ENCODE measurements at regions not wholly inside any gene's neighbourhood (a gene's known extent, or its start where the extent isn't known, plus 50 kb on each side); places are given as distances from the start of the nearest gene placed in this dataset.
"Not testable (repeated sequence)": the region's sequence is repeated elsewhere in the genome, so short reads cannot be mapped to it uniquely, and the experiment has no call there.

DNA sequence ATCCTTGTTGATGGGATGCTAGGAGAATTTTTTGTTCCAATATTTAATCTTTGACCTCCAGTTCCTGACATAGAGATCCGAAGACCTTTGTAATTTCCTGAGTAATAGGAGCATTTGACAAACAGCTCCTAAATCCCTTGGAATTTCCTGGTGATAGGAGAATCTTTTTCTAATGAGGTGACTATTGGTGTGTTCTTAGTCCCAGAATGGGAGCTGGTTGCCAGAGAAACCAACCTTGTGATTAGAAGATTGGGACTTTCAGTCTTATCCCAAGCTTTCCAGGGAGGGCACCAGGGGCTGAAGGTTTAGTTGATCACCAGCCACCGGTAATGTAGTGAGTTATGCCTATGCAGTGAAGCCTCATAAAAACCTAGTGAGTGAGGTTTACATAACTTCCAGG, 170.9 kb downstream of the KDM5D start:
- intact Hi-C loops (cut with micrococcal nuclease) = no loop called here
- H3K27ac Mint-ChIP-seq = no peak overlapping the region
- no peak overlapping the region for H3K4me3 Mint-ChIP-seq
- peaks cover 14% of the 10 kb centered on the region for H3K4me1 Mint-ChIP-seq (ENCODE audit: low read depth)
- no peaks in the 10 kb centered on the region for H3K36me3 Mint-ChIP-seq (ENCODE audit: low read depth)
- H3K9me3 Mint-ChIP-seq = no peaks in the 10 kb centered on the region
- no peaks in the 10 kb centered on the region for H3K27me3 Mint-ChIP-seq

DNA sequence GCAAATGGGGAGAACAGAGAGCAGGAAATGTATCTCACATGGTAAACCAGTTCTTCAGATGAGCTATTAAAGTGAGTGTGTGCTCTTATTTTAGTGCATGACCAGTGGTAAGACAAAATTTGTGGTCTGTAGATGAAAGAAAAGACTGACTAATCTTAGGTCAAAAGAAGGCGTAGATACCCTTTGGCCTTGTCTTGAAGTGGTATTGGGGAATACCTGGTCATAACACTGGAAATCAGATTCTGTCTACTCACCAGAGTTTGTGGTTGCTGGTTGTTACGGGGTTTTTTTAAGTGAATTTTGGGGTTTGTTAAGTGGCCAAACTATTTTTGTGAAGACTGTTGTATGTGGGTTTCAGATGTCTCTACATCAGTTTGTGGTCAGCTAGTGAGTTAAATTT, 173.5 kb downstream of the KDM5D start:
- Mint-ChIP-seq H3K9me3 (no peaks in the 10 kb centered on the region), H3K36me3 (ENCODE audit: low read depth) (peaks cover 13% of the 10 kb centered on the region), H3K27me3 (no peaks in the 10 kb centered on the region), H3K4me1 (ENCODE audit: low read depth) (peaks cover 14% of the 10 kb centered on the region), H3K27ac (no peak overlapping the region), H3K4me3 (no peak overlapping the region)
- intact Hi-C loops (cut with micrococcal nuclease) = no loop called here

DNA sequence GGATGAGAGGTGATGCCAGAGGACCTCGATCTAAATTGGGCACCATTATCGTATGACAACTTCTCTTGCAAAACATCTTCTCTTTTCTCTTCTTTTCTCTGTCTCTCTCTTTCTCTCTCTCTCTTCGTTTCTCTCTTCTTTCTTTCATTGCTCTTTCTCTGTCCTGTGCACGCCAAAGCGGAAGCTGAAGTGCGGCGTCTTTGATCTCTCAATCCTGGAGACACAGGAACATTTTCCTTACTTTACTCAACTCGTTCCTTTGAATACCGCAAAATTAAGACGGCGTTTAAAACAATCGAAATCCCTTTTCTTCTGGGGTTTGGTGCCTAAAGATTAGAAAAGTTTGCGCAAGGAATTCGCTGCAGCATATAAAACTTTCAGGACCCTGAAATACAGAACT, 176.6 kb downstream of the KDM5D start:
- H3K27ac Mint-ChIP-seq = peak overlapping the region; percentile 81
- peaks cover 13% of the 10 kb centered on the region for H3K36me3 Mint-ChIP-seq (ENCODE audit: low read depth)
- peaks cover 14% of the 10 kb centered on the region for H3K4me1 Mint-ChIP-seq (ENCODE audit: low read depth)
- peak overlapping the region; percentile 83 for H3K4me3 Mint-ChIP-seq
- H3K27me3 Mint-ChIP-seq = no peaks in the 10 kb centered on the region
- intact Hi-C loops (cut with micrococcal nuclease) = loop anchor here (10.0 kb wide), 2 partner anchors 147 to 493 kb away; no protein-coding TSS in a partner anchor
- no peaks in the 10 kb centered on the region for H3K9me3 Mint-ChIP-seq

DNA sequence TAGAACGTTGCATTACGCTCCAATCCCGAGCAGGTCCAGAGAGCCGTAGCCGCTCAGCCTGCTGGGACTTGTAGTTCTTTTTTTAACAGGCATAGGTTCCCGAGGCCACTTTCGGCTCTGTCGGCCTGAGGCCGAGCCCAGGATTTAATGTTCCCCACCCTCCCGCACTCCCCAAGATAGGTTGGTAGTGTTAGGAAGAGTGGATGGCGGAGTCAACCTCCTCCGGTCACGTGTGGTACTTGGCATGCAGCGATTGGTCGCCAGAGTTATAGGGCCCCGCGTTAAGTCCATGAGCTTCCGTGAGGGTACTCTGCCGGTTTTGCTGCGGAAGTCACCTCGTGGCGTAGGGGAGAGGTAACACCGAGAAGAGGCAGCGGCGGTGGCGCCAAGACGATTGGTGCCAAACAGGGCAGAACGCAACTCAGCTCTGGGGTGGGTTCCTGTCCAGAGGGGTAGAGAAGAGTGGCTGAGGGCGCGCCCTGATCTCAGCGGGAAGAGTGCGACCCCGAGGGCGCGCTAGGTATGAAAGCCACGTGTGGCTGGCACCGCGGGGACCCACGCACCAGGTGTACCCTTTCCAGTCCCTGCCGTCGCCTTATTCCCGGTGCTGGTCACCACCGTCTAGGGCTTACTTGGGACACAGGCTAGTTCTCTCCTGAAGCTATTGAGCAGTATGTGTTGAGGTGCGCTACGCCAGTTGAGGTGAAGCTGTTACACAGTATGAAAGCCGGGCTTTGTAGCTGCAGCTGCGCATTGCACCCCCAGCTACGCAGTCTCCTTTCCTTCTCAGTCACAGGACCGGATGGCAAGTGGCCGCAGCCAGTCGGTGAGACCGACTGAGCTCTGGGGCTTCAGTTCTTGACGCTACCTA, 177.2 kb downstream of the KDM5D start:
- Mint-ChIP-seq H3K4me3 (peak overlapping the region; percentile 83), H3K27ac (peak overlapping the region; percentile 81), H3K36me3 (ENCODE audit: low read depth) (peaks cover 13% of the 10 kb centered on the region), H3K9me3 (no peaks in the 10 kb centered on the region), H3K4me1 (ENCODE audit: low read depth) (peaks cover 14% of the 10 kb centered on the region), H3K27me3 (no peaks in the 10 kb centered on the region)
- intact Hi-C loops (cut with micrococcal nuclease) = loop anchor here (10.0 kb wide), 2 partner anchors 148 to 492 kb away; no protein-coding TSS in a partner anchor

DNA sequence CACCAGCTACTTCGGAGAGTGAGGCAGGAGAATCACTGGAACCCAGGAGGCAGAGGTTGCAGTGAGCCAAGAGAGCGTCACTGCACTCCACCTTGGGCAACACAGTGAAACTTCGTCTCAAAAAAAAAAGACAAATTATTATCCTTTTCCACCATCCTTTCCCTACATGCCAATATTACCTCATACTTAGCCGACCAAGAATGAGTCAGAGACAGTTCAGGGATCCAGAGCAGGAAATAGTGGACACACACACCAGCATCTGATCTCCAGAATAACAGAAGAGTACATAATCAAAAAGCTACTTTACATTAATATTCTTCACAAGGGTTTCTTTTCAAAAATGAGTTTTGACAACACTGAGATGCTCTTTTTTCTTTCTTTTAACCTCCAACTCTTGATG, 185.4 kb downstream of the KDM5D start:
- no peak overlapping the region for H3K27ac Mint-ChIP-seq
- H3K27me3 Mint-ChIP-seq = no peaks in the 10 kb centered on the region
- H3K36me3 Mint-ChIP-seq (ENCODE audit: low read depth) = no peaks in the 10 kb centered on the region
- H3K4me3 Mint-ChIP-seq = no peak overlapping the region
- no peaks in the 10 kb centered on the region for H3K9me3 Mint-ChIP-seq
- intact Hi-C loops (cut with micrococcal nuclease) = no loop called here
- no peaks in the 10 kb centered on the region for H3K4me1 Mint-ChIP-seq (ENCODE audit: low read depth)

DNA sequence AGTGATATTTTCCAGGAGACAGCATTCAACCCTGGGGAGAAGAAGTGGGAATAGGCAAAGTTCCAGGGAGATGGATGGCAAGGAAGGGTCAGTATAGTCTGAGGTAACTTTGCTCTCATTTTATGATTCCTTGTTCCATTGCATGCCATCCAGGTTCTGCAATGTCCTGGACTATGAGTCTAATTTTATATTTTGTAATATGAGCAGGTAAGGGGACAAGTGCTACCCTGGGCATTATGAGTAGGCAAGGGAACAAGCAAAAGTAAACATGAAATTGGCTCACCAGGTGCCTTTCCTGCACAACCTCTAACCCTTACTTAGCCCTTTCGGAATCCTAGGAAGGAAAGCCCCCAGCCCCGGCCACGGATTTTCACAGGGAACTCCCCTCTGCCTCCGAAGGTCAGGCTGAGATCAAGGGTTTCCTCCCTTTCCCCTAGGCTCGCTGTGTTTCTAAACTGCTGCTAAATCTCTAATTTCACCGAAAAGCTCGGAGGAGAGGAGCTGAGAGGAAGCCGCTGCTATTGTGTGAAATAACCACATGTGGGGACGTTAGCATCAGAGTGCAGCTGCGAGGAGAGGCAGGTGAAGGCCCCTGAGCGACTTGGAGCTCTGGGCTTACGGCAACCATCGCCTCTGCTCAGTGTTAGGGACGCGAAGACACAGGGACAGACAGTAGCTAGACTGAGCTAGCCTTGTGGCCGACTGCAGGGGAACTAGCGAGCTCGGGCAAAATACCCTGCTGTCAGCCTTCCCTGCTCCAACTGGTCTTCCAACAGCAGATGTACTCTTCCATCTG, 194.7 kb downstream of the KDM5D start:
- intact Hi-C loops (cut with micrococcal nuclease) = no loop called here
- no peak overlapping the region for H3K27ac Mint-ChIP-seq
- H3K4me1 Mint-ChIP-seq (ENCODE audit: low read depth) = no peaks in the 10 kb centered on the region
- no peaks in the 10 kb centered on the region for H3K9me3 Mint-ChIP-seq
- peaks cover 3% of the 10 kb centered on the region for H3K27me3 Mint-ChIP-seq
- H3K36me3 Mint-ChIP-seq (ENCODE audit: low read depth) = no peaks in the 10 kb centered on the region
- no peak overlapping the region for H3K4me3 Mint-ChIP-seq

DNA sequence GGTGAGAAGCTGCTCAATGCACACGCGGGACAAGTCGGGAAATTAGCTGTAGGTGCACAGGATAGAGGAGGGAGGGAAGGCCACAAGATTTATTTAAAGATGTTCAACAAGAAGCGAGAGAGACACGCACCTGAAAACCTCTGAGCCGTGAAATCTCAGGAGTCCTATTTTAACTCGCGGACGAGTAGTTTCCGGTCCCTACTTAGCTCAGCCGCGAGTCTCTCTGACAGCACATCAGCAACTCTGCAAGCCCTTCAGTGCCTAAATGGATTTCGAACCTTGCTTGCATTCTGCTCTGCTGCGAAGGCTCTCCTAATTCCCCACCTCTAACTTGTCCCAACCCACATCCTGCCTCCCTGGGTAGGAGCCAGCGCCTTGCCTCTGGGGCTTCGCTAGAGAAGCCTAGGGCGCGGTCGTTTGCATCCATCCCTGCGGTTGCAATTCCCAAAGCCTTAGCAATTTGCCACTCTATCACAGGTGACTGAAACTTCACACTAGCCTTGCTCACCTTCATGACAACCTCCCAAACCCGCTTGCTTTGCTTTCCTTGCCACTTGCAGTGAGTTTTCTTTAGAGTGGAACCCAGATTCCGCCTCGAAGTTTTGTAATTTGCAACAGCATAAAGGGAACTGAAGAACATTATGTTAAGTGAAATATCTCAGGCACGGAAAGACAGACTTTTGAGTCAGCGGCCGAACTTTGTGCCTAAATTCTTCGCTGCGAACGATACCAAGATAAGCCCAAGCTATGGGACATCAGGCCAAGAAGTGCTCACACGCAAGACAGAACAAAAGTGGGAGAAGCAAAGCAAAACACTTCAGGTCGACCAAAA, 202.8 kb downstream of the KDM5D start:
- H3K27me3 Mint-ChIP-seq = peaks cover 6% of the 10 kb centered on the region
- no peak overlapping the region for H3K27ac Mint-ChIP-seq
- no peak overlapping the region for H3K4me3 Mint-ChIP-seq
- intact Hi-C loops (cut with micrococcal nuclease) = no loop called here
- H3K4me1 Mint-ChIP-seq (ENCODE audit: low read depth) = no peaks in the 10 kb centered on the region
- H3K9me3 Mint-ChIP-seq = no peaks in the 10 kb centered on the region
- no peaks in the 10 kb centered on the region for H3K36me3 Mint-ChIP-seq (ENCODE audit: low read depth)

DNA sequence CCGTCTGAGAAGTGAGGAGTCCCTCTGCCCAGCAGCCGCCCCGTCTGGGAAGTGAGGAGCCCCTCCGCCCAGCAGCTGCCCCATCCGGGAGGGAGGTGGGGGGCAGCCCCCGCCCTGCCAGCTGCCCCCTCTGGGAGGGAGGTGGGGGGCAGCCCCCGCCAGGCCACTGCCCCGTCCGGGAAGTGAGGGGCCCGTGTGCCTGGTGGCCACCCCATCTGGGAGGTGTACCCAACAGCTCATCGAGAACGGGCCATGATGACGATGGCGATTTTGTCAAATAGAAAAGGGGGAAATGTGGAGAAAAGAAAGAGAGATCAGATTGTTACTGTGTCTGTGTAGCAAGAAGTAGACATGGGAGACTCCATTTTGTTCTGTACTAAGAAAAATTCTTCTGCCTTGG, 208.8 kb downstream of the KDM5D start:
- H3K27ac Mint-ChIP-seq; H3K4me3 Mint-ChIP-seq; H3K36me3 Mint-ChIP-seq (ENCODE audit: low read depth); intact Hi-C loops (cut with micrococcal nuclease); H3K4me1 Mint-ChIP-seq (ENCODE audit: low read depth); H3K27me3 Mint-ChIP-seq; H3K9me3 Mint-ChIP-seq: not testable (repeated sequence)

DNA sequence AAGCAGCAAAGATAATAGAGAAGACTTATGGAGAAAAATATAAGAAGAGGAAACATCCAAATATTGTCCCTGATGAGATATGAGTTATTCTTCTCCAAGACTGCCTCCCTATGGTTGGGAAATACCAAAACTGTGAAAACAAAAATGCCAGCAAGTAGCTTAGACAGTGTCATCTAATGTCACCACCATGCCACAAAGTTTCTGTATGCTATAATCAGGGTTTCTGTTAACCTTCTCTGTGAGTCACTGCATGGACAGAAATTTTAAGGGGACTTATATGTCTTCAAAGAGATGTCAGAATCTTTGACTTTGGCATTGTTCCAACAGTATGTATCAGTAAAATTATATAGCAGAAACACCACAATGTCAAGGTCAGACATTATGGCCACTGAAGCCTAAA, 222.6 kb downstream of the KDM5D start:
- Mint-ChIP-seq H3K36me3 (ENCODE audit: low read depth) (no peaks in the 10 kb centered on the region), H3K9me3 (no peaks in the 10 kb centered on the region), H3K4me1 (ENCODE audit: low read depth) (no peaks in the 10 kb centered on the region), H3K27me3 (no peaks in the 10 kb centered on the region), H3K4me3 (no peak overlapping the region), H3K27ac (no peak overlapping the region)
- intact Hi-C loops (cut with micrococcal nuclease) = no loop called here

DNA sequence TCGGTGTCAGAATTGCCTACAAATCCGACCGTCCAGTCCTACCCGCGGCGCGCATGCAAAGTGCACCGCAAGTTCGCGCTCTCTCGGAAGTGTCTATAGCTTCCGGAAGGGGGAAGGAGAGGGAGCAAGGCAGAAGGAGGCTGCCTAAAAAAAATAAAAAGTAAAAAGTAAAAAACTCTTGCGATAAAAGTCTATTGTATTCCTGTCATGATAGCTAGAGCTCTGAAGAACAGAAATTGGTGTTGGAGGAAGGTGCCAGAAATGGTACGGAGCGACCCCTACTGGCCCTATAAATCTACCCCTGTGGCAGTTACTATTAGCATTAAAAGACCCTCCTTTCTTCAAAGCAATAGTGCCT, 241.5 kb downstream of the KDM5D start:
- Mint-ChIP-seq H3K4me3 (peak overlapping the region; percentile 61), H3K27ac (no peak overlapping the region), H3K4me1 (ENCODE audit: low read depth) (no peaks in the 10 kb centered on the region), H3K27me3 (peaks cover 5% of the 10 kb centered on the region), H3K9me3 (no peaks in the 10 kb centered on the region), H3K36me3 (ENCODE audit: low read depth) (no peaks in the 10 kb centered on the region)
- intact Hi-C loops (cut with micrococcal nuclease) = no loop called here

DNA sequence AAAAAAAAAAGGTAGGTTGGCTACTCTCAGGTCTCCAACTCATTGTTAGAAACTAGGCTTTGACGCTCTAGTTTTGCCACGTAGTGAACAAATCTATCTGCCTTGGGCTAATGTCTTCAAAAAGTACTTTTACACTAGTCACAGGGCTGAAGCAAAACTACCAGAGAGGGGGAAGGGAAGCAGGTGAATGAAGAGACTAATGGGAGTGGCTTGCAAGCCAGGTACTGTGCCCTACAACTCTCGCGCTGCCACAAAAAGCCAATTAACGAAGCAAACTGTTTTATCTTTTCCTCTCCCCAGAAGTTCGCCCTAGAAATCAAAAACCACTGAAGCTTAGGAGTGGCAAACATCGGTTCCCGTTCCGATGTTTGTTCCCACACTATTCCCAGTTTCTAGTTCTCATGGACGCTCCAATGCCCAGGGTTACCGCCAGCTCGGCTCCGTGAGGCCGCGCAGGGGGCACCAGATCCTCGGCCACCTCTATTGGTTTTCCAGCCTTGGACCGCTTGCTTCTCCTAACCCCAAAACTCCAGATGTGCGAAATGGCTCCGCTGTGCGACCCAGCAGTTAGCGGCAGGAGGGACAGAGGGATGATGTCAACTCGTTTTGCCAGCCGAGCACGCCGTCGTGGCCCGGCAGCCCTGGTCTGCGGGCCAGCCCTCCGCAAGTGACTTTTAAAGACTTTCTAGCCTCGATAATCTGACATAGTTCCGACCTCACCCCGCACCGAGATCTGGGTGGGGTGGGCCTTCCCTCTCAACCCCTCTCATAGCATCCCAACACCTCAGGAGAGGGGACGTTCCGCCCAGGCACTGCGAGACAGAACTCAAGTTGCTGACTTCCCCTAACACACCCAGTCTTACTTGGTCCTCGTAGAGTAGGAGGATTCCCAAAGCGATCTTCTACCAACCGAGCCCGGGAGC, 242.1 kb downstream of the KDM5D start:
- H3K36me3 Mint-ChIP-seq (ENCODE audit: low read depth) = no peaks in the 10 kb centered on the region
- no peaks in the 10 kb centered on the region for H3K9me3 Mint-ChIP-seq
- H3K4me3 Mint-ChIP-seq = peak overlapping the region; percentile 61
- no peaks in the 10 kb centered on the region for H3K4me1 Mint-ChIP-seq (ENCODE audit: low read depth)
- H3K27me3 Mint-ChIP-seq = peaks cover 5% of the 10 kb centered on the region
- intact Hi-C loops (cut with micrococcal nuclease) = no loop called here
- H3K27ac Mint-ChIP-seq = no peak overlapping the region

DNA sequence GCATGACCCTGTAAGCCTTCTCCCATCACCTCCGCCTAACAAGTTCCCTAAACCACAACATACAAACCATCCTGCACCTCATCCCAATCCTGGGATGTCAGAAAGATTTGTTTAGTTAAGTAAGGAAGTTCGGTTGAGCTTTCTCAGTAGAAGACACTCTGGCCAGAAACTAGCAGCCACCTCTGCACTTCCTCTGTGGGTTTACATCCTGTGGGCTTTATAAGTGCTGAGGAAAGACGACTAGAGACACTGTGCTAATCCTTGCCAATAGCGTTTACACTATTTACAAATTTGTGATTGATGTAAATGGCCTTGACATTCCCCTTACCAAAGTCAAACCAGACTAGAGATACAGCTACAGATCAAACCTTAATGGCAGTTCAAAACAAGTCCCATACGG, 246.0 kb downstream of the KDM5D start:
- H3K4me1 Mint-ChIP-seq (ENCODE audit: low read depth) = no peaks in the 10 kb centered on the region
- H3K27me3 Mint-ChIP-seq = peaks cover 5% of the 10 kb centered on the region
- intact Hi-C loops (cut with micrococcal nuclease) = no loop called here
- no peak overlapping the region for H3K4me3 Mint-ChIP-seq
- H3K36me3 Mint-ChIP-seq (ENCODE audit: low read depth) = no peaks in the 10 kb centered on the region
- no peaks in the 10 kb centered on the region for H3K9me3 Mint-ChIP-seq
- H3K27ac Mint-ChIP-seq = no peak overlapping the region

DNA sequence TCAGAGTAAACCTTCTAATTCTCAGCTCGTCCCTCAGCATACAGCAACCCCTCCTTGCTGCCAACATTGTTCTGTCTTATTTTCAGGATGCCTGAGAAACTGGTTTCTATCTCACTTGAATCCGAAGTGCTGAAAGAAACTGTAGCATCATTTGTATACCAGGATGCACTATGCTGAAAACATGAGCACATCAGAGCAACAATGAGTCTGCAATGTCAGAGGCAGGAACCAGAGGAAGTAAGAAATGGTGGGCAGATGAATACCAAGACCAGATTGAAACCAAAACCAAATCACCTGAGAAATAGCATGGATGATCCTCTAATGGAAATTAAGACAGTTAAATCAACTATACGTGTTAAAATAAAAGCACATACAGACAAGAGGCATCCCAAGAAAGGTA, 257.0 kb downstream of the KDM5D start:
- intact Hi-C loops (cut with micrococcal nuclease) = no loop called here
- H3K9me3 Mint-ChIP-seq = peaks cover 16% of the 10 kb centered on the region
- H3K27me3 Mint-ChIP-seq = no peaks in the 10 kb centered on the region
- H3K4me1 Mint-ChIP-seq (ENCODE audit: low read depth) = no peaks in the 10 kb centered on the region
- no peak overlapping the region for H3K4me3 Mint-ChIP-seq
- no peaks in the 10 kb centered on the region for H3K36me3 Mint-ChIP-seq (ENCODE audit: low read depth)
- H3K27ac Mint-ChIP-seq = no peak overlapping the region

Data from dendritic cell treated with granulocyte-macrophage colony-stimulating factor and Interleukin-4, amounts not matched to agents 40 ng/mL and 50 ng/mL, for 4 days (primary cell).